ENCODE measurements at regions not wholly inside any gene's neighbourhood (a gene's known extent, or its start where the extent isn't known, plus 50 kb on each side); places are given as distances from the start of the nearest gene placed in this dataset.

DNA sequence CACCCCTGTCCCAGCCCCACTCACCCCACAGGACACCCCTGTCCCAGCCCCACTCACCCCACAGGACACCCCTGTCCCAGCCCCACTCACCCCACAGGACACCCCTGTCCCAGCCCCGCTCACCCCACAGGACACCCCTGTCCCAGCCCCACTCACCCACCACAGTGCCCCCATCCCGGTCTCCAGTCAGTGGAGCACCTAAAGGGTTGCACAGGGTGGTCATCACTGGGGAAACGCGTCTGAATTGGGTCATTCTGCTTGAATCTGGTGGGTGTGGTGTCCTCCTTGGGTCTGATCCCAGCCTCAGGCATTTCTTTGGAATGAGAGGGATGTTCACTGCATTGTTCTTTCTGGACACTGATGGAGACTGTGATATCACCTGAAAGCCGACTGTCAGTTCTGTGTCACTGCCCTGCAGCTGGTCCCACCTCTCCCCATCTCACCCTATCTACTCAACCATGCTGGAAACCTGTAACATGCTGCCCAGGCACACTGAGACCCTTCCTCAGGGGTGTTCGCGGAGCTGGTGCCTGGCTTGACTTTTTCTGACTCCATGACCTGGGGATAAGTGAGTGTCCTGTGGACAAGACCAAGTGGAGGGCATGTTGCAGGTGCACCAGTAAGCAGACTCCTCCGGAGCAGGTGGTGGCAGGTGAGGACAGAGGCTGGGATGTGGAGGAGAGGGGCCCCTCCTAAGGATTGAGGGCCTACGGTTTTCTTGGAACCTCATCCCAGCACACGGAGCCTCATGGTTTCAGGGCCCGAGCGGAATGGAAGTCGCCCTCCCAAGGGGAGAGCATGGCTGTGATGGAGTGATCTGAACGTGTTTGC lies 262.5 kb upstream of the PPP2R2D start:
- H3K27ac Mint-ChIP-seq = no peak overlapping the region
- H3K9me3 Mint-ChIP-seq = peaks cover 10 to 14% of the 10 kb centered on the region in 2 donors
- no peak for ATAC-seq
- H3K4me1 Mint-ChIP-seq = peaks cover 10% of the 10 kb centered on the region
- H3K27me3 Mint-ChIP-seq = peaks cover 15% of the 10 kb centered on the region
- DNase-seq = no peak
- H3K4me3 Mint-ChIP-seq = no peak overlapping the region

DNA sequence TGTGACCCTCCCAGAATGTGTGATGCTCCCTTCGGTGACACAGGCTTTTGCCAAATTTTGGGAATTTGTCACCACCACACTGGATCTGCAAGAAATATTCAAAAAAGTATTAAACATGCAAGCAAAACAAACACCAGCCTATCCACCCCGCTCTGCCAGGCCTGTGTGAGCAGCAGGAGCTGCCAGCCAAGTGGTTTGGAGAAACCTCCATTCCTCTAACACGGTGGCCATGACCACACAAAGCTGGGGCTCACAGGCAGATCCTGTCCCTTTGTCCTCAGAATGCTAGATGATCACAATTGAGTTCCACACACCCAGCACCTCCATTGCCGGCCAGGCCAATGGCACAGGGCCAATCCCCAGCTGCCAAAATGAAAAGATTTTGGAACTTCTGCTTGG lies 261.9 kb upstream of the PPP2R2D start:
- DNase-seq (no peak), ATAC-seq (no peak)
- Mint-ChIP-seq H3K9me3 (peaks cover 10 to 14% of the 10 kb centered on the region in 2 donors), H3K27ac (no peak overlapping the region), H3K4me1 (peaks cover 10% of the 10 kb centered on the region), H3K4me3 (no peak overlapping the region), H3K27me3 (peaks cover 15% of the 10 kb centered on the region)

DNA sequence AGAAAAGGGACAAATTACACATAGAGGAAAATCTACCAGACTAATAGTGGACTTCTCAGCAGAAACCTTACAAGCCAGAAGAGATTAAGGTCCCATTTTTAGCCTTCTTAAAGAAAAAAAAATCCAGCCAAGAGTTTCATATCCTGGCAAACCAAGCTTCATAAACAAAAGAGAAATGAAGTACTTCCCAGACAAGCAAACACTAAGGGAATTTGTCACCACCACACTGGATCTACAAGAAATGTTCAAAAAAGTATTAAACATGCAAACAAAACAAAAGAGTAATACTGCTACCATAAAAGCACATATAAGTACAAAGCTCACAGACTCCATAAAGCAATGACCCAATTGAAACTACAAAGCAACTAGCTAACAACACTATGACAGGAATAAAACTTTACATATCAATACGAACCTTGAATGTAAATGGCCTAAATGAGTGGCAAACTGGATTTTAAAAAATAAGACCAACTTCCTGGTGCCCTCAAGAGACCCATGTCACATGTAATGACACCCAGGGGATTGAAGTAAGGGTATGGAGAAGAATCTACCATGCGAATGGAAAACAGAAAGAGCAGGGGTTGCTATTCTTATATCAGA lies 260.7 kb upstream of the PPP2R2D start:
- H3K27ac Mint-ChIP-seq = peak overlapping the region in 1 of 2 donors; percentile 20
- ATAC-seq = no peak
- H3K4me1 Mint-ChIP-seq = peaks cover 10% of the 10 kb centered on the region
- H3K27me3 Mint-ChIP-seq = peaks cover 22% of the 10 kb centered on the region
- no peak overlapping the region for H3K4me3 Mint-ChIP-seq
- DNase-seq = no peak
- H3K9me3 Mint-ChIP-seq = peaks cover 10 to 14% of the 10 kb centered on the region in 2 donors

DNA sequence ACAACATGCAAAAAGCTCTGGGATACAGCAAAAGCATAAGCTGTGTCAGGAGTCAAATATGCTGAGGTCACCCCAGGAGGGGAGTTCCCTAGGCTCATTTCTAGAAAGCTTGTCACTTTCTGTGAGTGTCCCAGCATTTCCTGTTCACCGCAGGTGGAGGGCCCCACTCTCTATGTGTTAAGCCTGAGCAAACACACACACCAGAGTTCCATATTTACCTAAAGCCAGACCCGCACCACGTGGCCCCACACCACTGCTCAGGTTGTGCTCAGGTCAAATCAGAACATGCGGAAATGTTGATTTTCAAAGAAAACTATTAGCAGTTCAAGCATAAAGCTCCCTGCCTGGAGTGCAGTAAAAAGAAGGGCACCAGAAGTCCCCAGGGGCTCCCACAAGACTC lies 259.6 kb upstream of the PPP2R2D start:
- Mint-ChIP-seq H3K27ac (no peak overlapping the region), H3K4me3 (no peak overlapping the region), H3K4me1 (peaks cover 10% of the 10 kb centered on the region), H3K9me3 (peaks cover 10 to 14% of the 10 kb centered on the region in 2 donors), H3K27me3 (peaks cover 18% of the 10 kb centered on the region)
- DNase-seq (peak in 1 of 2 donors; percentile 59), ATAC-seq (peak; percentile 97)

DNA sequence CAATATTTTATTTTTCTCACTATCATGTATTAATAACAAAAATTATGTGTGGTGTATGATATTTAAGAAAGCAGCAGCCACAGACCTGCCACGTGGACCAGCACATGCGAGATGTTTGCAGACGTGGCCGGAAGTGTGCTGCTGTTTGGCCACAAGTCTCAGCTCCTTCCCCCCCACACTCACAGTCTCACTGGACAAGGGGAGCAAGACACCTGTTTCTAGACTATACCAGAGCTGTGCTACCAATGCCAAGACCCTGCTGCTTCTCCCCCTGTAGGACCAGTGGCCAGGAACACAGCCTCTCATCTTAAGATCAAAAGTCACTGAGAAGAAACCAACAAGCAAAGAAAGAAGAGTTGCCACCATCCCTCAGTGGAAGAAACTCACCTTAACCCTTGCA lies 258.9 kb upstream of the PPP2R2D start:
- no peak overlapping the region for H3K4me3 Mint-ChIP-seq
- ATAC-seq (no peak), DNase-seq (no peak)
- H3K27me3 Mint-ChIP-seq = peaks cover 17% of the 10 kb centered on the region
- no peak overlapping the region for H3K27ac Mint-ChIP-seq
- peaks cover 10 to 14% of the 10 kb centered on the region in 2 donors for H3K9me3 Mint-ChIP-seq
- H3K4me1 Mint-ChIP-seq = peaks cover 10% of the 10 kb centered on the region

DNA sequence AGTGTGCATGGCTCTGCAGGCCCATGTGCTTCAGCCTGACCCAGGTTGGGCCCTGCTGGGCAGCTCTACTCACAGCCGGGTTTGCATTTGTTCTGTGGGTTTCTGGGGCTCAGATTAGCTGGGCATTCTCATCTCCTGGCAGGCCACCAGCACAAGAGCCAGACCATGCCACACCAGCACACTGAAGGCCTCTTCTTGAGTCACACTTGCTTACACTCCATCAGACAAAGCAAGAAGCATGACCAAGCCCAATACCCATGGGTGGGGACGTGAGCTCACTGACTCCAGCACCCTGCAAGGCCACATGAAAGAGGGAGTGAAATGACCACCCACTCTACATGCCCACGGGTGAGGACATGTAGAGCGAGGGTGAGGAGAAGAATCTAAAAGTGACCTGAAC lies 257.8 kb upstream of the PPP2R2D start:
- DNase-seq (no peak), ATAC-seq (no peak)
- H3K4me1 Mint-ChIP-seq = peaks cover 10% of the 10 kb centered on the region
- no peak overlapping the region for H3K27ac Mint-ChIP-seq
- H3K9me3 Mint-ChIP-seq = peaks cover 10 to 14% of the 10 kb centered on the region in 2 donors
- H3K27me3 Mint-ChIP-seq = peaks cover 23% of the 10 kb centered on the region
- H3K4me3 Mint-ChIP-seq = no peak overlapping the region

DNA sequence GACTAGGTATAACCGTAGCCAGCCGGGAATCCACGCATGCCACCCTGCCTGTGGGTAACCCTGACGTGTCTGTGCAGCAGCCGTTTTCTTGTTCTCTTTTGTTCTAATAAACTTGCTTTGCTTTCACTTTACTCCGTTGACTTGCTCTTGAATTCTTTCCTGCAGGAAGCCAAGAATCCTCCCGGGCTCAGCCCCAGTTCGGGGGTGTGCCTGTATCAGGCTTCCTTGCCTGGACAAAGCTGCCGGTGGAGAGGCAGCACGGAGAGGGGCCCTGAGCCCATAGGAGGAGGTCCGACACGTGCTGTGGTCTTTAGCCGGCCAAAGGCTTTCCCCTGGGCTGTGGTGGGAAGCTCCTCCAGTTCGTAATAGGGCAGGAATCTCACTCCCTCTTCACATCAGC lies 256.5 kb upstream of the PPP2R2D start:
- H3K4me1 Mint-ChIP-seq = peaks cover 10% of the 10 kb centered on the region
- H3K27me3 Mint-ChIP-seq = peaks cover 24% of the 10 kb centered on the region
- no peak overlapping the region for H3K27ac Mint-ChIP-seq
- peaks cover 7 to 10% of the 10 kb centered on the region in 2 donors for H3K9me3 Mint-ChIP-seq
- DNase-seq (no peak), ATAC-seq (no peak)
- no peak overlapping the region for H3K4me3 Mint-ChIP-seq

DNA sequence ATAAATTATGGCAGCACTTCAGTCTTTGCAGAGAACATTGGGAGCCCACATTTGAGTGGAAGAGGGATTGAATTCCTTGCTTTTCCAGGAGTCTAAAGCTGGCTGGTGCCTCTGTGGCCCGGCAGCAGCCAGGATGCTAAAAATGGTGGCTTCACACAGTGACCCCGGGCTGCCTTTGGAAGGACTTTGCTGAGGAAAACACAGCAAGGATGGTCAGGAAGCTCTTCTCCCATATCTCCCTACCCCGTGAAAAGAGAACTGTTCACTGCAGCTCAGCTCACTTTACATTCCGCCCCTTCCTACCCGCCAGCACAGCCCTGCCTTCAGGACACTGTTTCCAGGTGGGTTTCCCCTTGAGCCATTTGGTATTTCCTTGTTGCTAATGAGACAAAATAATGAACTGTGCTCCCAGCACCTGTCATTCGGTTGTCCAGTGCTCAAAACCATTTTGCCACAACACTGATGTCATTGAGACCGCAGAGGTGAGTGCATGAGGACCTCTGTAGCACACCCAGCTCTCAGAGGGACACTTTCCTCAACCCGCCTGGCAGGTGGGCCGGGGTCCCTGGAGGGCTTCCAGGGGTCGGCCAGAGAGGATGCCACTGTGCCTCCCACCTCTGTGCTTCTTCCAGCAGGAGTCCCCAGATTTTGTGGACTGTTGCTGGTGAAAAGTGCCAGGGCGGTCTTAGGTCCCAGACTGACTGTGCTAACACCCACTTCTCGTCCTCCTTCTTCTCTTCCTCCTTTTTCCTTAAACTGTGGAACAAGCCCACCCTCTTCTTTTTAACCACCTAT lies 255.7 kb upstream of the PPP2R2D start:
- peaks cover 10% of the 10 kb centered on the region for H3K4me1 Mint-ChIP-seq
- DNase-seq (no peak), ATAC-seq (no peak)
- no peak overlapping the region for H3K4me3 Mint-ChIP-seq
- peak overlapping the region in 1 of 2 donors; percentile 76 for H3K27ac Mint-ChIP-seq
- peaks cover 3 to 7% of the 10 kb centered on the region in 2 donors for H3K9me3 Mint-ChIP-seq
- peaks cover 24% of the 10 kb centered on the region for H3K27me3 Mint-ChIP-seq

DNA sequence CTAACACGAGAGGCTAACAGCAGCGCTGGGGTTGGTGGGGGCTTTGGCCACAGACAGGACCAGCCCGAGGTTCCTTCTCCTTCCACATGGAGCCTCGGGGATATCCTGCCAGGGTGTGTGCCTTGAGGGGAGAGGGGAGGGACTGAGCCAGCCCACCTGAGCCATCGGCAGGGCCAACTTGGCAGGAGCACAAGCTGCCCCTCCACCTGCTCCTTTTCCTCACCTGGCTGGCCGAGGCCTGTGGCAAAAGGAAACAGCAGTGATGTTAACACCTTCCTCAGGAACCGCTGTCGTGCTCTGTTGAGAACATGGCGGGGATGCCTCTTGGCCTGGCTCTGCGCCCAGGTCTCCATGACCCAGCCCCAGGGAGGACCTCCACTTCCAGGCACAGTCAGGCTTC lies 255.1 kb upstream of the PPP2R2D start:
- Mint-ChIP-seq H3K27me3 (peaks cover 26% of the 10 kb centered on the region), H3K9me3 (no peaks in the 10 kb centered on the region), H3K4me3 (no peak overlapping the region), H3K4me1 (peaks cover 8% of the 10 kb centered on the region), H3K27ac (no peak overlapping the region)
- DNase-seq (no peak), ATAC-seq (no peak)

DNA sequence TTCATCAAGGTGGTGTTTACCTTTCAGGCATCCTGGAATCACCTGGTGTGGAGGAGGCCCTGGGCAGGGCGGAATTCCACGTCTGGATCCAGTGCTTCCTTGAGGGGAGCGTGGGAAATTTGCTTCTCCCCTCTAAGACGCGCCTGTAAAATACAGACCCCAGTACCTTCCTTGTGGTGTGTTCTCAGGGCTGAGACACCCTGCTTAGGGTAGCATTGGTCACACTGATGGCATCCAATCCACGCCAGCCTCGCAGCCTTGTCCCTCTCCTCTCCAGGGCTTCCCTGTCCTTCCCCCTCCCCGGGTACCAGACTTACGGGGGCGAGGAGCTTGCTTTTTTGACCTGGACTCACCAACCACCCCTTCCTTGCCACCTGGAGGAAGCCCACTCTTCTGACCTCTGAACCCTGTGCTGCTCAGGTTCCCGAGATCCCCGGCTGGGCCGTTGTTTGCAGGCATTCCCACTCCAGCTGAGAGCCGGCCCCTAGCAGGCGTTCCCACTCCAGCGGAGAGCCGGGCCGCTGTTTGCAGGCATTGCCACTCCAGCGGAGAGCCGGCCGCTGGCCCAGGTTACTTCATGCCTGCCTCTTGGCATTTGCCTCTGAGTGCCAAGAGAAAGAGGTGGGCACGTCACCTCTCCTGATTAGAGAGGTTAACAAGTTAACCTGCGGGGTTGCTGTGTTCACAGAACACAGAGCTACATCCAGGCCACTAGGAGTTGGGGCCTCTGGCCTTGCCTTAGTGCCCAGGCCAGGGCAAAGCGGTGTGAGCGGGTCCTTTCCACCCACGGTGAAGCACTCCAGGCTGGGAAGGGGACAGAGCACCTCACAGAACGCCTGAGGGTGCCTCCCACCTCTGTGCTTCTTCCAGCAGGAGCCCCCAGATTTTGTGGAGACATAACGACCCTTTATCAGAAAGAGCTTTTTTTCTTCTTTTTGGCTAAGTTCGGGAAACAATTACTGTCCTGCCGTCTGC lies 254.0 kb upstream of the PPP2R2D start:
- Mint-ChIP-seq H3K27me3 (peaks cover 36% of the 10 kb centered on the region), H3K4me3 (no peak overlapping the region), H3K9me3 (no peaks in the 10 kb centered on the region), H3K27ac (no peak overlapping the region), H3K4me1 (no peaks in the 10 kb centered on the region)
- ATAC-seq = no peak
- no peak for DNase-seq

DNA sequence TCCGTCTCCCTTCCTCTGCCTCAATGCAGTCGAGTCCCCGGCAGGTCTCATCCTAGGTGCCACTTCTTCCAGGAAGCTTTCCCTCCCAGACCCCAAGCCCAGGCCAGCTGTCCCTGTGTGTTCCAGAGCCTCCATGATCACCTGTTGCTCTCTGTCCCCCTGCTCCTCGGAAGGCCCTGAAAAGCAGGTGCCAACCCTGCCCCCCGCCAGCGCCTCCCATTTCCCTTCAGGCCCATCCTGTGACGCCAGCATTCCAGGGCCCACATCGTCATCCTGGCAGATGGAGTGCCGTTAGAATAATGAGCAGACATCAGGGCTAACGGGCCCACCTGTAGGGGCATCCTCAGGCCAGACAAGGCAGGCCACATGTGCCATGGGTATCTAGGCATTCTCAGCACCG lies 253.0 kb upstream of the PPP2R2D start:
- Mint-ChIP-seq H3K27me3 (peaks cover 46% of the 10 kb centered on the region), H3K9me3 (no peaks in the 10 kb centered on the region), H3K27ac (no peak overlapping the region), H3K4me3 (no peak overlapping the region), H3K4me1 (peaks cover 5% of the 10 kb centered on the region)
- ATAC-seq = no peak
- no peak for DNase-seq

DNA sequence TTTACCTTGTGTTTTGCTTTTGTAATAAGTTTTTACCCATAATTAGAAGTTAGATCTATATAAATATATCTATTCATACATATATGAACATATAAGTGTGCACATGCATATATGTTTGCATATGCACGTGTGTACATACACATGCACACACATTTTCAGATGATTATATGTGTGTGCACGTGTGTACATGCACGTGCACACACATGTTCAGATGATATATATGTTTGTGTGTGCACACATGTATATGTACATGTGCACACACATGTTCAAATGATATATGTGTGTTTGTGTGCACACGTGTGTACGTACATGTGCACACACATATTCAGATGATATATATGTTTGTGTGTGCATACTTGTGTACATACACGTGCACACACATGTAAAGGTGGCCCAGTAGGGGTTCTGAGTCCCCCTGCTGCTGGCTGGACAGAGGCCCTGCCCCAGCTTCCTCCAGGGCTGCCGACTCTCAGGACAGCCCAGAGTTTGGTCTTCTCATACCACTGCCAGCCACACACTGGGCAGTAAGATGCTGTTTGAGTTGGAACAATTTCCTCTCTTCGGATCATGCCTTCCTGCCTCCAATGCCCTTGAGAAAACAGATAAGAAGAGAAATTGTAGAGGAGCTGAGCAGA lies 252.3 kb upstream of the PPP2R2D start:
- Mint-ChIP-seq H3K4me1 (peaks cover 5% of the 10 kb centered on the region), H3K4me3 (no peak overlapping the region), H3K27me3 (peaks cover 53% of the 10 kb centered on the region), H3K27ac (no peak overlapping the region), H3K9me3 (no peaks in the 10 kb centered on the region)
- DNase-seq (no peak), ATAC-seq (no peak)

DNA sequence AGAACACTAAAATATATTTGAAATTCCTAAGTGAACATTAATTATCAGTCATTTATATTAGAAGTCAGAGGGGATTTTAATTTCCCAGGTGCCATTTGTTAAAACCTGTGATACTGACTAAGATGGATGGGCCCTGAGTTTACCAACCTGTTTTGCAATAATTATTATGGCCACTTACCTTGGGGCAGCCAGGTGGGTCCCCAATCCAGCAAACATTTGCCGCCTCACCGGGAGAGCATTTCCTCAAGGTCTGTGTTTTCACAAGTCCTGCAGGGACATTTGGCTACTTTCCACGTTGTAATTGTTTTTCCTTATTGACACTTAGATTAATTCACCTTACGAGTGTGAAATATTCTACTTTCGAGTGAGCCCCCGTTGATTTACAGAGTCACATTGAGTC lies 251.2 kb upstream of the PPP2R2D start:
- no peak for DNase-seq
- peaks cover 55% of the 10 kb centered on the region for H3K27me3 Mint-ChIP-seq
- no peak for ATAC-seq
- peaks cover 5% of the 10 kb centered on the region for H3K4me1 Mint-ChIP-seq
- no peaks in the 10 kb centered on the region for H3K9me3 Mint-ChIP-seq
- H3K4me3 Mint-ChIP-seq = no peak overlapping the region
- no peak overlapping the region for H3K27ac Mint-ChIP-seq

DNA sequence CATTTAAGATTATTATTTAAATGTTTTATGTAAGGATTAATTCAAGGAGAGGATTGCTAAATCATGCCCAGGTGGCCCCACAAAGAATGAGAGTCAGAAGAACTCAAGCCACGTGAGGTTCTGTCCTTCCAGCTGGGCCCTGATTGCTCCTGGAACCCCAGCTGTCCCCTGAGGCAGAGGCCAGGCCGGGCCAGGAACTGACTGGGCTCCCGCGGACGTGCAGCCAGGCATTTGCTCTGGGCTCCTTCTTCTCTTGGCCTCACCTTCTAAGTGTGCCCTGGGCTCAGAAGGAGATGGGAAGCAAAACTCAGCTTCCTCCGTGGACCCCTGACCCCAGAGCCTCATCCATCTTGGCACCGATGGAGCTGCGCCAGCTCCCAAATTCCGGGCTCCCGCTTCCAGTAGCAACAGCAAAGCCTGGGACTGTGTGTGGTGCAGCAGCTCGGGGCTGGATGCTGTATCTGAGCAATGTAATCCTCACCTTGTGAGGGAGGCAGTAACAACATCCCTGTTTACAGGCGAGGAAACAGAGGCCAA lies 250.6 kb upstream of the PPP2R2D start:
- Mint-ChIP-seq H3K27me3 (peaks cover 55% of the 10 kb centered on the region), H3K4me3 (no peak overlapping the region), H3K4me1 (peaks cover 5% of the 10 kb centered on the region), H3K9me3 (no peaks in the 10 kb centered on the region), H3K27ac (no peak overlapping the region)
- ATAC-seq = no peak
- DNase-seq = no peak
